Left ventricle myocardium inferior (tissue), 1 donor: ENCODE measurements at regions not wholly inside any gene's neighbourhood (a gene's known extent, or its start where the extent isn't known, plus 50 kb on each side); places are given as distances from the start of the nearest gene placed in this dataset.

Experiments
- DNase-seq: peaks from one replicate; pipeline ENCODE4 v3.0.0-alpha.2; 2020
- H3K27ac ChIP-seq: fragments of 200-600 bp; replicated peaks from 2 replicates; pipeline ENCODE4 v1.8.0; 2021
- H3K27me3 ChIP-seq: fragments of 200-600 bp; 2 replicates; pipeline ENCODE4 v1.8.0; 2021; ENCODE audit warnings: low read depth
- H3K36me3 ChIP-seq: fragments of 200-600 bp; 2 replicates; pipeline ENCODE4 v1.8.0; 2021
- H3K4me1 ChIP-seq: fragments of 200-600 bp; 2 replicates; pipeline ENCODE4 v1.8.0; 2021
- H3K4me3 ChIP-seq: fragments of 200-600 bp; 2 replicates; pipeline ENCODE4 v1.8.0; 2021; ENCODE audit warnings: mild to moderate bottlenecking, moderate library complexity
- H3K9me3 ChIP-seq: fragments of 200-600 bp; replicated peaks from 2 replicates; pipeline ENCODE4 v1.8.0; 2021
- intact Hi-C: fragments of 100-400 bp; cut with micrococcal nuclease; formaldehyde crosslinking; loops from one replicate; pipeline ENCODE4 v1.11.0; 2022
- TF ChIP-seq, protein P1 (sequence below): fragments of 200-600 bp; IDR thresholded peaks from 2 replicates; pipeline ENCODE4 v1.8.0; 2021; ENCODE audit warnings: antibody characterized with exemption, mild to moderate bottlenecking, borderline replicate concordance
- donor health status: DM: no; HTN: yes; CAD: no; lungs with severe emphysema.

DNA sequence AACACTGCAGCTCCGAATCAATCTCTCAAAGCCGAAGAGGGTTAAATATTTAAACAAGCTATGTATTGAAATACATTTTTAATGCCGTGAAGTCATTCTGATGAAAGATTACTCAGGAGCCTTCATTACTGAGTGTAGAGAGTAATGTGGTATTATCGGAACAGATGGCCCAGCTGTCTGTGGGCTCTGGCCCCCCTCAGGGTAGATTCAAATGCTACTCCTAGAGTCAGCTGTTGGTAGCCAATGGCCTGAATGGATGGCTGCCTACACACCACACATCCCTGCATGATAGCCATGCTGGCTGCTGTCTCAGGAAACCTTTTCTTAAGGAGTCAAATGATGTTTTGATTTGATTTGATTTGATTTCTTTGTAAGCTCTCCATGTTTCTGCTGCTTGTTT, 732.3 kb upstream of the CELF4 start:
- Histone ChIP-seq H3K9me3 (no peaks in the 10 kb centered on the region), H3K27me3 (no peaks in the 10 kb centered on the region), H3K4me1 (no peaks in the 10 kb centered on the region), H3K4me3 (no peak overlapping the region), H3K27ac (no peak overlapping the region), H3K36me3 (no peaks in the 10 kb centered on the region)
- TF ChIP-seq, protein P1, sequence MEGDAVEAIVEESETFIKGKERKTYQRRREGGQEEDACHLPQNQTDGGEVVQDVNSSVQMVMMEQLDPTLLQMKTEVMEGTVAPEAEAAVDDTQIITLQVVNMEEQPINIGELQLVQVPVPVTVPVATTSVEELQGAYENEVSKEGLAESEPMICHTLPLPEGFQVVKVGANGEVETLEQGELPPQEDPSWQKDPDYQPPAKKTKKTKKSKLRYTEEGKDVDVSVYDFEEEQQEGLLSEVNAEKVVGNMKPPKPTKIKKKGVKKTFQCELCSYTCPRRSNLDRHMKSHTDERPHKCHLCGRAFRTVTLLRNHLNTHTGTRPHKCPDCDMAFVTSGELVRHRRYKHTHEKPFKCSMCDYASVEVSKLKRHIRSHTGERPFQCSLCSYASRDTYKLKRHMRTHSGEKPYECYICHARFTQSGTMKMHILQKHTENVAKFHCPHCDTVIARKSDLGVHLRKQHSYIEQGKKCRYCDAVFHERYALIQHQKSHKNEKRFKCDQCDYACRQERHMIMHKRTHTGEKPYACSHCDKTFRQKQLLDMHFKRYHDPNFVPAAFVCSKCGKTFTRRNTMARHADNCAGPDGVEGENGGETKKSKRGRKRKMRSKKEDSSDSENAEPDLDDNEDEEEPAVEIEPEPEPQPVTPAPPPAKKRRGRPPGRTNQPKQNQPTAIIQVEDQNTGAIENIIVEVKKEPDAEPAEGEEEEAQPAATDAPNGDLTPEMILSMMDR: no peak
- DNase-seq: no peak
- intact Hi-C loops: no loop called here

DNA sequence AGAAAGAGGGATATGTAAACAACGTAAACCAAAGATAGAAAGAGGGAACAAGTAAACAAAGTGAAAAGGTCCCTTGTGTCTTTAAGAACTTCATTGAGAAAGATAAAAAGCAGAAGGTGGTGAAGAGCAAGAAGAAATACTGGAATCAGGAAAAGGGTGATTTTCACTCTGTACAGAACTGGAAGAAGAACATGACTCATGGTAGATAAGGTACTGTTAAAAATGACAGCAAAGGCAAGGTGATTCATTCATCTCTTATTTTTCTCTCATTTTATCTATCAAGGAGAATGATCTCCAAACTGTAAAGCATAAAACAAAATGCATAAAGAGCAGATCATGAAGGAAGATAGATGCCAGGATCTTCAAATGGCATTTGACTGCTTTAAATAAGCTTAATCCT, 724.6 kb upstream of the CELF4 start:
- Histone ChIP-seq H3K27ac (no peak overlapping the region), H3K4me3 (no peak overlapping the region), H3K27me3 (no peaks in the 10 kb centered on the region), H3K4me1 (no peaks in the 10 kb centered on the region), H3K9me3 (no peaks in the 10 kb centered on the region), H3K36me3 (no peaks in the 10 kb centered on the region)
- DNase-seq: no peak
- intact Hi-C loops: no loop called here
- TF ChIP-seq, protein P1: no peak

DNA sequence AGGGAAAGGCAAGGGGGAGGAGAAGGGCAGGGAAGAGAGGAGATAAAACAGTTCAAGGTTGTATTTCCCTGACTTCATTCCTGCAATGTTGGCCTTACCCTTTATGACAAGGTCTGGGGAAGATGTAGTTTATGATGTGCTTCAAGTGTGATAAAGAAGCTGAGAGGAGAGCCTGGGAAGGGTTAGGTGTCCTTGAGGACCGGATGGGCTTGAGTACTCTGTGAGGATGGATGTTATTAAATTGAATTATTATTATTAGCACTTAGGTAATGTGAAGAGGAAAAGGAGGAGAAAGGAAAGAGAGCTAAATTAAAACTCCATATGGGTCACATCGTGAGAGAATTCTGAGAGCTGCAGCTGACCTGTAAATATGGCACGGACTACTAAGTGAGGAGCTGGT, 719.4 kb upstream of the CELF4 start:
- intact Hi-C loops: no loop called here
- no peak for DNase-seq
- H3K27ac ChIP-seq: no peak overlapping the region
- no peaks in the 10 kb centered on the region for H3K36me3 ChIP-seq
- TF ChIP-seq, protein P1: no peak
- H3K4me3 ChIP-seq: no peak overlapping the region
- peaks cover 5% of the 10 kb centered on the region for H3K9me3 ChIP-seq
- H3K4me1 ChIP-seq: no peaks in the 10 kb centered on the region
- H3K27me3 ChIP-seq: no peaks in the 10 kb centered on the region

DNA sequence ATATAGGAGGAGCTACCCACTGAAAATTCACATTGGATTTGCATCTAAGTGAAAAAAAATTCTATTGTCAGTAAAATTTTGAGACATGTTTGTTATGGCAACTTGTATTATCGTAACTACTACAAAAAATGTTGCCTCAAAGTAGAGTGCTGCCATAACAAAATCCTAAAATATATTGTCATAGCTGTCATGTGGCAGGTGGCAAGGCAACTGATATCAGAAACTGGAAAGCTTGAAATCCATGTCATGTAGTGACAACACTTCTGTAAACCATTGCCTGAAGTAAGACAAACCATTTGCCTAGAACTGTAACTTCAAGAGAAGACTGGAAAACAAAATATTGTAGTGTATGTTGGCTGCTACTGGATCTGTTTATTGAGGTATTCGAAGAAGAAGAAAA, 697.5 kb upstream of the CELF4 start:
- H3K27me3 ChIP-seq: no peaks in the 10 kb centered on the region
- no peak for DNase-seq
- H3K36me3 ChIP-seq: no peaks in the 10 kb centered on the region
- H3K4me3 ChIP-seq: no peak overlapping the region
- H3K9me3 ChIP-seq: peaks cover 21% of the 10 kb centered on the region
- intact Hi-C loops: no loop called here
- no peak overlapping the region for H3K27ac ChIP-seq
- H3K4me1 ChIP-seq: no peaks in the 10 kb centered on the region
- TF ChIP-seq, protein P1: no peak

DNA sequence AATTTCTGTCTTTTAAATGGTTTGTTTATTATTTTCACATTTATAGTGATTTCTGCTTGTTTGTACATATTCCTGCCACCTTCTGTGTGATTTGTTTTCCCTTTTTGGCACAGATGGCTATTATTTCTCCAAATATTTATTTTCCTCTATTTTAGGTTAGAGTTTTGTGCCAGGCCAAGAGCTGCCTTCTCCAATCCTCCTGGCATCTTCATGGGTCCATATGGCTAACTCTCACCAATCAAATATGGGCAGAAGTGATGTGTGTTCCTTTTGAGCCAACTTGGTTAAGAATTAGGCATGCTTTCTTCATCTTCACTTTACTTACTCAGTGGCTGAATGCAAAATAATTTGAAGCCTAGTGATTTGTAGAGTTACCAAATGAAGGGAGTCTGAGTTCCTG, 697.1 kb upstream of the CELF4 start:
- no peak for DNase-seq
- TF ChIP-seq, protein P1: no peak
- H3K4me3 ChIP-seq: no peak overlapping the region
- H3K4me1 ChIP-seq: no peaks in the 10 kb centered on the region
- no peaks in the 10 kb centered on the region for H3K36me3 ChIP-seq
- H3K9me3 ChIP-seq: peaks cover 17% of the 10 kb centered on the region
- H3K27ac ChIP-seq: no peak overlapping the region
- no peaks in the 10 kb centered on the region for H3K27me3 ChIP-seq
- intact Hi-C loops: no loop called here

DNA sequence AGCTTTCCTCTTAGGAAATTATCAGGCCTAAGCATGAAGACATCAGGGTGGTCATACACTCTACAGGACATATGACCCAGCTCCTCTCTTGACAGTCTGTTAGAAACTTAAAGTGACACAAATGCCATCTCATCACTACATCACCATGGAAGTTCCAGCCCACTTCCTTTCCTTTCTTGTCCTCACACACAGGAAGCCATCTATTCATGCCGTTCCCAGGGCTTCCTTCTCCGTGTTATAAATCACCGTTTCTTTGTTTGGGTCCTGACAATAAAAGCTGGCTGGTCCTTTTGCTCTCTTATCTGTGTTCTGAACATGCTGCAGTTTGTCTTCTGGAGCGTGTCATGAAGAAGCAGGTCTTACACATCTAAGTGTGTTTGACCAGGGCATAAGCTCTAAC, 692.1 kb upstream of the CELF4 start:
- intact Hi-C loops: no loop called here
- H3K4me3 ChIP-seq: no peak overlapping the region
- no peaks in the 10 kb centered on the region for H3K9me3 ChIP-seq
- no peak for DNase-seq
- H3K4me1 ChIP-seq: no peaks in the 10 kb centered on the region
- TF ChIP-seq, protein P1: no peak
- no peak overlapping the region for H3K27ac ChIP-seq
- no peaks in the 10 kb centered on the region for H3K36me3 ChIP-seq
- H3K27me3 ChIP-seq: no peaks in the 10 kb centered on the region
